ENCODE measurements at regions not wholly inside any gene's neighbourhood (a gene's known extent, or its start where the extent isn't known, plus 50 kb on each side); places are given as distances from the start of the nearest gene placed in this dataset.
"Not testable (repeated sequence)": the region's sequence is repeated elsewhere in the genome, so short reads cannot be mapped to it uniquely, and the experiment has no call there.

GRCh38 chr21:28294051-28294450 lies 698.6 kb downstream of the LTN1 start:
- peaks cover 0 to 6% (median 0%) of the 10 kb centered on the region in 4 donors for H3K9me3 ChIP-seq
- H3K36me3 ChIP-seq = no peaks in the 10 kb centered on the region
- DNase-seq = no peak
- H3K4me1 ChIP-seq = no peaks in the 10 kb centered on the region
- H3K27ac ChIP-seq = no peak overlapping the region
- H3K27me3 ChIP-seq = no peaks in the 10 kb centered on the region
- H3K4me3 ChIP-seq = no peak overlapping the region
- TF ChIP-seq, protein P1, sequence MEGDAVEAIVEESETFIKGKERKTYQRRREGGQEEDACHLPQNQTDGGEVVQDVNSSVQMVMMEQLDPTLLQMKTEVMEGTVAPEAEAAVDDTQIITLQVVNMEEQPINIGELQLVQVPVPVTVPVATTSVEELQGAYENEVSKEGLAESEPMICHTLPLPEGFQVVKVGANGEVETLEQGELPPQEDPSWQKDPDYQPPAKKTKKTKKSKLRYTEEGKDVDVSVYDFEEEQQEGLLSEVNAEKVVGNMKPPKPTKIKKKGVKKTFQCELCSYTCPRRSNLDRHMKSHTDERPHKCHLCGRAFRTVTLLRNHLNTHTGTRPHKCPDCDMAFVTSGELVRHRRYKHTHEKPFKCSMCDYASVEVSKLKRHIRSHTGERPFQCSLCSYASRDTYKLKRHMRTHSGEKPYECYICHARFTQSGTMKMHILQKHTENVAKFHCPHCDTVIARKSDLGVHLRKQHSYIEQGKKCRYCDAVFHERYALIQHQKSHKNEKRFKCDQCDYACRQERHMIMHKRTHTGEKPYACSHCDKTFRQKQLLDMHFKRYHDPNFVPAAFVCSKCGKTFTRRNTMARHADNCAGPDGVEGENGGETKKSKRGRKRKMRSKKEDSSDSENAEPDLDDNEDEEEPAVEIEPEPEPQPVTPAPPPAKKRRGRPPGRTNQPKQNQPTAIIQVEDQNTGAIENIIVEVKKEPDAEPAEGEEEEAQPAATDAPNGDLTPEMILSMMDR (IDR thresholded peaks at IDR 0.05) = no peak
- TF ChIP-seq EP300 (IDR thresholded peaks at IDR 0.05) (no peak), POLR2AphosphoS5 (IDR thresholded peaks at IDR 0.05) (no peak), POLR2A (IDR thresholded peaks at IDR 0.05) (no peak)
- WGBS, 2 donors = 62 to 72% methylated on average over 1 of the region's 1 CpG
- ATAC-seq (ENCODE audit: low FRiP score in 2 of 2) = no peak

DNA sequence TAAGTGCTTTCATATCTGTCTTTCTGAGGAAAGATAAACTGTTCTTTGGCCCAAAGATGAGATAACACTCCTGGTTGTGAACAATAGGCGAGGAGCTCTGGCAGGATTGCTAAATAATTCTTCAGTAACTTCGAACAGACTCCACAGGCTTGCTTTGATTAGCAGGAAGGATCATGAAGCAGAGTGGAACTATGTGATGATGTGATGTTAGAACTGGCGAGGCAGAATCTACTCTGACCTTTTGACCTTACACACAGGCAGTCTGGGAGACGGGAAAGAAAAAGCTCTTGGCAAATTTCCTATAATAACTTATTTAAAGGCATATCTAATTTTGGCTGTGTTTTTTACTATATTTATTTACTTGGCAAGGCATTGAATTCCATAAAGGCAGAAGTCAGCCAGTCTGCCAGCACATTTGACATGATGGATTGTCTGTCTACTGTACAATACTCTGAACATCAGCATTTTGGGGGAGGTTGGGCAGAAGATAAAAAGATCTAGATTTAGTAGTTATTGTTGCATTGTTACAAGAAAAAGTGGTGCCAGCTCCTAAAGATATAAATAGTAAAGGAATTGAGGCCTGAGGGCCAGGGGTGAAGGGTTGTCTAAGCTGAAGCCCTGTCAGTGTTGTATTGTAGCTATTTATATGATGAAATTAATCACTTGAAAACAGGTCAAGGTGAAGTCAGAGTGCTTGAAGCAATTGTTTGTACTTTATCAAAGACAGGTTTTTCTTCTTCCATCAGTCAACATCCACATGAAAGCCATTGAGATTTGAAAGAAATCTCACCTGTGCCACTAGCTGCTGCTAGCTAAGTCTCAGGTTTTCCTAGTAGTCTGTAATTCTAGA lies 708.8 kb downstream of the LTN1 start:
- TF ChIP-seq, protein P1 (IDR thresholded peaks at IDR 0.05) = no peak
- TF ChIP-seq POLR2A (IDR thresholded peaks at IDR 0.05) (no peak), EP300 (IDR thresholded peaks at IDR 0.05) (no peak), POLR2AphosphoS5 (IDR thresholded peaks at IDR 0.05) (no peak)
- Histone ChIP-seq H3K4me1 (peaks cover 9 to 18% (median 13%) of the 10 kb centered on the region in 4 donors), H3K36me3 (no peaks in the 10 kb centered on the region), H3K27ac (peak overlapping the region in 2 of 4 donors; percentile 27 to 48), H3K4me3 (no peak overlapping the region), H3K27me3 (no peaks in the 10 kb centered on the region), H3K9me3 (no peaks in the 10 kb centered on the region)
- no peak for DNase-seq
- peak; percentile 51 to 80 for ATAC-seq (ENCODE audit: low FRiP score in 2 of 2)
- WGBS, 2 donors = 9 to 13% methylated on average over 4 of the region's 4 CpGs

- WGBS, 2 donors = 60 to 71% methylated on average over 5 of the region's 5 CpGs
- TF ChIP-seq, protein P1 (IDR thresholded peaks at IDR 0.05) = no peak
- no peak for TF ChIP-seq POLR2A (IDR thresholded peaks at IDR 0.05)
- no peak for TF ChIP-seq EP300 (IDR thresholded peaks at IDR 0.05)
- TF ChIP-seq POLR2AphosphoS5 (IDR thresholded peaks at IDR 0.05) = no peak
- Histone ChIP-seq H3K9me3 (no peaks in the 10 kb centered on the region), H3K4me1 (peaks cover 9 to 18% (median 13%) of the 10 kb centered on the region in 4 donors), H3K36me3 (no peaks in the 10 kb centered on the region), H3K4me3 (no peak overlapping the region), H3K27ac (no peak overlapping the region), H3K27me3 (no peaks in the 10 kb centered on the region)
- no peak for ATAC-seq (ENCODE audit: low FRiP score in 2 of 2)
- DNase-seq = no peak
These were observed 709.8 kb downstream of the LTN1 start for GRCh38 chr21:28282833-28283232.

DNA sequence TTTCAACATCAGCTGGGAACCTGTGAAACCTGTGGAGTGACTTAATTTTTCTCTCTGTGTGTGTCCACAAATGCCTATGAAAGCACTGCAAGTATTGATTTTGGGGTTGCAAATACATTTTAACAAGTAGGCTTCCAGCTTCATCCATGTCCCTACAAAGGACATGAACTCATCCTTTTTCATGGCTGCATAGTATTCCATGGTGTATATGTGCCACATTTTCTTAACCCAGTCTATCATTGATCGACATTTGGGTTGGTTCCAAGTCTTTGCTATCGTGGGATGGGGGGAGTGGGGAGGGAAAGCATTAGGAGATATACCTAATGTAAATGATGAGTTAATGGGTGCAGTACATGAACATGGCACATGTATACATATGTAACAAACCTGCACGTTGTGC lies 711.3 kb downstream of the LTN1 start:
- not testable (repeated sequence) for H3K27ac ChIP-seq; H3K9me3 ChIP-seq; H3K27me3 ChIP-seq; H3K36me3 ChIP-seq; ATAC-seq (ENCODE audit: low FRiP score in 2 of 2); H3K4me3 ChIP-seq; DNase-seq
- peaks cover 9 to 18% (median 13%) of the 10 kb centered on the region in 4 donors for H3K4me1 ChIP-seq
- 85 to 90% methylated on average over 3 of the region's 3 CpGs for WGBS, 2 donors

- TF ChIP-seq POLR2AphosphoS5 (IDR thresholded peaks at IDR 0.05) (no peak), EP300 (IDR thresholded peaks at IDR 0.05) (no peak), POLR2A (IDR thresholded peaks at IDR 0.05) (no peak)
- TF ChIP-seq, protein P1 (IDR thresholded peaks at IDR 0.05) = no peak
- Histone ChIP-seq H3K27ac (no peak overlapping the region), H3K4me1 (peaks cover 9 to 18% (median 13%) of the 10 kb centered on the region in 4 donors), H3K36me3 (no peaks in the 10 kb centered on the region), H3K9me3 (no peaks in the 10 kb centered on the region), H3K4me3 (no peak overlapping the region), H3K27me3 (no peaks in the 10 kb centered on the region)
- DNase-seq = no peak
- no peak for ATAC-seq (ENCODE audit: low FRiP score in 2 of 2)
These were observed 712.1 kb downstream of the LTN1 start for GRCh38 chr21:28280611-28281010.
